ENCODE measurements at regions not wholly inside any gene's neighbourhood (a gene's known extent, or its start where the extent isn't known, plus 50 kb on each side); places are given as distances from the start of the nearest gene placed in this dataset.

DNA sequence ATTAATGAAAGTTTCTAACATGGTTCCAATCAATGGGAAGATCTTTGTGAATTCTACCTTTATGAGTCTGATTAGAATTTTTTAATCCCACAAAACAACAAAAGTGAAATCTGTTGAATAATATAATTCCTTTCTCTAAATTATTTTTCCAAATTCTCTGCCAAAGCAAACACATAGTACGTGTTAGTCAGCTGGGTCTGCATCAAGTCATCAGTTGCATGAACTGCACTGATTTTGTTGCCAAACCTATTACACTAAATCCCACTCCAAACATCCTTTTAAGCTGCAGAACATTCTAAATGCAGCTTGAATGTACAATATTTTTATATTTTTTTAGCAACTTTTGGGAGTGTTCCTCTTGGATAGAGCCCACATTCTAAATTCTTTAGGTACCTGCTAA is 199.0 kb upstream of the HSF2 start:
- peaks cover 0 to 7% (median 3%) of the 10 kb centered on the region in 3 donors for H3K9me3 Mint-ChIP-seq

DNA sequence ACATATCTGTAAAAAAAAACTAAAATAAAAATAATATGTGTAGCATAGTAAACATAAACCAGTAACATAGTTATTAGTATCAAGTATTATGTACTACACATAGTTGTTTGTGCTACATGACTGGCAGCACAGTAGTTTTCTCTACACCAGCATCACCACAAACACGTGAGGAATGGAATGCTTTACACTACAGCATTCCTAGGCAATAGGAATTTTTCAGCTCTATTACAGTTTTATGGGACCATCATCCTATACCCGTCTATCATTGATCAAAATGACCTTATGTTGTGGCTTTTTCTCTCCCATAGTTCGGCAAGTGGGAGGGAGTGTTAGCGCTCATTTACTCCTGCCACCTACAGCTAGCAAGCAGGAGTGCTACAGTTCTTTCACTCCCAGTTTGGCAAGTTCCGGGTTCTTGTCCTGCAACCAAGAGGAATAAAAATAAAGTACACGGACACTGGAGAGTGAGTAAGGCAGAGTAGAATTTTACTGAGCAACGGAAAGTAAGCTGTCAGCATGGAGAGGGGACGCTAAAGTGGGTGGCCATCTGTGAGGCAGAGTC is 196.8 kb upstream of the HSF2 start:
- Mint-ChIP-seq H3K27me3 (no peaks in the 10 kb centered on the region), H3K4me1 (peaks cover 0 to 1% (median 0%) of the 10 kb centered on the region in 3 donors), H3K27ac (peak overlapping the region in 2 of 3 donors; percentile 54 to 63), H3K9me3 (peaks cover 0 to 7% (median 3%) of the 10 kb centered on the region in 3 donors), H3K4me3 (no peak overlapping the region), H3K36me3 (no peaks in the 10 kb centered on the region)

More for the DNA sequence above, 199.0 kb upstream of the HSF2 start:
- no peak overlapping the region for H3K27ac Mint-ChIP-seq
- no peak overlapping the region for H3K4me3 Mint-ChIP-seq
- H3K36me3 Mint-ChIP-seq: no peaks in the 10 kb centered on the region
- H3K27me3 Mint-ChIP-seq: no peaks in the 10 kb centered on the region
- peaks cover 0 to 1% (median 0%) of the 10 kb centered on the region in 3 donors for H3K4me1 Mint-ChIP-seq

DNA sequence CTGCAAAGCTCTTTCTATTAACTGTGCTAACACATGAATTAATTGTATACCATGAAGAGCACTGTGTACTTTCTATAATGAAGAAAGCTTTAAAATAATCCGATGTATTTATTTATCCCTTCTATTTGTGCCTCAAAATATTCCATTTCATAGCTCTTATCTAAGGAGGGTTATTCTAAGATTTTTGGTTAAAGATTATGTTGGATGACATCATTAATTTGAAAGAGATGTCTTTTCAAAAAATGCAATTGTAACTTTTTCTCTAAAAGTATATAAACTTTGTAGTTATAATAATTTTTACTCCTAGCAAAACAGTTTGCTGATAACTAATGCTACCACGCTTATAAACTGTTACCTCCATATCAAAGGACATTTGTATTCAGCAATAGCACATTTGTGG is 192.4 kb upstream of the HSF2 start:
- H3K36me3 Mint-ChIP-seq: no peaks in the 10 kb centered on the region
- H3K27me3 Mint-ChIP-seq: no peaks in the 10 kb centered on the region
- H3K4me1 Mint-ChIP-seq: peaks cover 0 to 1% (median 0%) of the 10 kb centered on the region in 3 donors
- H3K27ac Mint-ChIP-seq: no peak overlapping the region
- no peak overlapping the region for H3K4me3 Mint-ChIP-seq
- H3K9me3 Mint-ChIP-seq: peaks cover 0 to 7% (median 3%) of the 10 kb centered on the region in 3 donors

DNA sequence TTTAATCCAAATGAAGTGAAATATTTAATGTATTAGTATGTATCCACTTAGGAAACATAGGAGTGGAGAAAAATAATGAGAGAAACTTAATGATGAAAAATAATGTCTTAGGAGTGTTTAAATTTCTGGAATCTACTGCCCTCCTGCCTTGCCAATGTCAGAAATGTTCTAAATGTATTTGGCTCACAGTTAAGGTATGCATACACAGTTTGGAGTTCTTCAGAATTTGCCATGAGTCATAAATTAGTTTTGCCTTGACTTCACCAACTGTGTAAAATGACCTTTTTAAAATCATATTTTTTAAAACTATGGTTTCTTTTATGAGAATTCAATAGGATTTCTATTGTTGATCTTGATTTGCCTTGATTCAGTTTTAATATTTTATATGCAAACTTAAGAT is 191.7 kb upstream of the HSF2 start:
- no peak overlapping the region for H3K4me3 Mint-ChIP-seq
- no peaks in the 10 kb centered on the region for H3K36me3 Mint-ChIP-seq
- H3K27ac Mint-ChIP-seq: no peak overlapping the region
- H3K27me3 Mint-ChIP-seq: no peaks in the 10 kb centered on the region
- peaks cover 0 to 7% (median 3%) of the 10 kb centered on the region in 3 donors for H3K9me3 Mint-ChIP-seq
- H3K4me1 Mint-ChIP-seq: peaks cover 0 to 1% (median 0%) of the 10 kb centered on the region in 3 donors

DNA sequence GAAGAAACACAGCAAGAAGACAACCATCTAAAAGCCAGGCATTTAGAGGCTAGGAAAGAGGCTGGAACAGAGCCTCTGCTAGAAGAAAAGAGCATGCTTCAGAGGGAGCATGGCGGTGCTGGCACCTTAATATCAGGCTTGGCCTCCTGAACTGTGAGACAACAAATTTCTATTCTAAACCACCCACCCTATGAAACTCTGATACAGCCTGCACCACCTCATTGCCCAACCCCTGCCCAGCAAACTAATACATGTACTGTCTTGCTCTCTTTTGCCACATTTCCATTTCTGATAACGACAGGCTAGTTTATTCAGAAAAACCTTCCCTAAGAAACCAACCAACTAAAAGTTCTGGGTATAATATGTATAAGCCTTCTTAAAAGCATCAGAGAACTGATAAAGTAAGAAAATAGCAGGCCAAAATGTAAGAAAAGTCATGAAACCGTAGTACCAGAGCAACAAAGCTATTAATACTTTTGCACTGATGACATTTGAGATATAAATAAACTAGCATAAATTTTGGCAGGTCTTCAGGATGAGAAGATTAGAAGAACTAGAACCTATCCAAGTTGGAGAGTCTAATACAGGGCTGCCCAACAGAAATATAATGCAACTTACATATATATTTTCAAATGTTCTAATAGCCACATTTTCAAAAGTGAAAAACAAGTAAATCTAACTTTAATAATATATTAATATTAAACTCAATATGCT is 184.7 kb upstream of the HSF2 start:
- Mint-ChIP-seq H3K9me3 (peaks cover 0 to 2% (median 0%) of the 10 kb centered on the region in 3 donors), H3K4me3 (no peak overlapping the region), H3K27me3 (no peaks in the 10 kb centered on the region), H3K4me1 (no peaks in the 10 kb centered on the region), H3K27ac (no peak overlapping the region), H3K36me3 (no peaks in the 10 kb centered on the region)

DNA sequence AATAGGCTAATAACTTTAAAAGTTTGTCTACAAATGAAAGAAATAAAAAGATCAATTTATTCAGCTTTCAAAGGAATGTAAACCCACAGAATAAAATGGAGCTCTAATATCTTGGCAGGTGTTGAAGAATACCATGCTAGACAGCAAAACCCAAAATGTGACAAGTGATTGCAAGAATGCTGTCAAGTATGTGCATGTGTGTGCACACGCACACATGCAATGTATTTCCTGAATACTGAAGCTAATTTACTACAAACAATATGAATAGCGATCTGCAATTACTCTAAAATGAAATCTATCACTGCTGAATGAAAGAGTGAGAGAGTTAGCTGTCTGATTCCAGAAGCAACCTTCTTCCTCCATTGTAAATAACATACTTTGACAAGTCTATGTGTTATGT is 179.2 kb upstream of the HSF2 start:
- H3K36me3 Mint-ChIP-seq: no peaks in the 10 kb centered on the region
- H3K4me3 Mint-ChIP-seq: no peak overlapping the region
- H3K27ac Mint-ChIP-seq: no peak overlapping the region
- no peaks in the 10 kb centered on the region for H3K4me1 Mint-ChIP-seq
- H3K9me3 Mint-ChIP-seq: peaks cover 0 to 3% (median 0%) of the 10 kb centered on the region in 3 donors
- H3K27me3 Mint-ChIP-seq: no peaks in the 10 kb centered on the region

DNA sequence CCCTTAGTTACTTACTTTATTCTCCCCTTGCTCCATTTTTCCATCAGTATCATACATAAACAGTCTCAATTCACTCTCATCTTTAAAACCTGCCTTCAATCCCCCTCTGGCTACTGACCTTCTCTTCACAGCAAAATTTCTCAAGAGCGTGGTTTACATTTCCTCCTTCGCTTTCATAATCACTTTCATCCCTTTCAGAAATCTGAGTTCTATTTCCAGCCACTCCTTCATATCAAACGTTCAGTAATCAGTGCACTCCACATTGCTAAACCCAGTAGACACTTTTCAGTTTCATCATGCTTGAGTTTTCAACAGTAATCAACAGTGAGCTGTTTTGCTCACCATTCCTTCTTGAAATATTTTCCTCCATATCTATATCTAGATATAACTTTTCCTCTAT is 176.7 kb upstream of the HSF2 start:
- Mint-ChIP-seq H3K27me3 (no peaks in the 10 kb centered on the region), H3K9me3 (peaks cover 0 to 3% (median 0%) of the 10 kb centered on the region in 3 donors), H3K27ac (no peak overlapping the region)

DNA sequence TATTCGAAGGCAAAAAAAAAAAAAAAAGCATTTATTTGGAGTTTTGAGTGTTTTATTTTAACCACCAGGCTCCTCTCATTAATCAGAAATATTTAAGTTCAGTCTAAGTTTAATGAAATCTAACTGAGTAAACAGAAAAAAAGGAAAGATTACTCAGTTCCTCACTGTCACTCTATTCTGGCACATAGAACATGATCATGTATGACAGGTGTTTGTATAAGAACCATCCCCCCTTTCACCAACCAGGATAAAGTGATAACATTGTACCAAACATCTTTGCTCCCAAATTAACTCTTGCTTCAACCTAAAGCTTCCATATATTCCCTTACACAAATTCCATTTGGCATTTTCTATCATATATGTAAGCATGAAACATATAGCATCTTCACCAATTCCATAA is 176.2 kb upstream of the HSF2 start:
- H3K4me3 Mint-ChIP-seq: no peak overlapping the region
- no peak overlapping the region for H3K27ac Mint-ChIP-seq
- H3K27me3 Mint-ChIP-seq: no peaks in the 10 kb centered on the region
- no peaks in the 10 kb centered on the region for H3K36me3 Mint-ChIP-seq
- peaks cover 0 to 3% (median 0%) of the 10 kb centered on the region in 3 donors for H3K9me3 Mint-ChIP-seq
- H3K4me1 Mint-ChIP-seq: no peaks in the 10 kb centered on the region

More for the DNA sequence above, 176.7 kb upstream of the HSF2 start:
- H3K4me1 Mint-ChIP-seq: no peaks in the 10 kb centered on the region
- H3K36me3 Mint-ChIP-seq: no peaks in the 10 kb centered on the region
- no peak overlapping the region for H3K4me3 Mint-ChIP-seq

DNA sequence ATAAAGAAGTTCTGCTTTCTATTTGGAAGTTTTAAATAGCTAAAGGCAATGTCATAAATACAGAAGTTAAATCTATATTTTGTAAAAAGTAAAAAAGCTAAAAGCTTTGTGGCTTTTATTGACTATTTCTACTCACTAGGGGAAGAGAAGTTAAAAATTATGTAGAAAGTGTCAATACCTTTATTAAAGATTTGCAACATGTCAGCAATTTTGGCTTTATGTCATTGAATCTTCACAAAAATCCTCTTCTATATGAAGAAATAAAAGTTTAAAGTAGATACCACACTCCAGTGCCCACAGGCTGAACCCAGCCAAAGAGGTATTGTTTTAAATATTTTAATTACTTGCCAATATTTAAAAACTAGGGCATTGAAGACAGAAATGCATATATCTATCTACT is 160.6 kb upstream of the HSF2 start:
- no peaks in the 10 kb centered on the region for H3K4me1 Mint-ChIP-seq
- H3K27ac Mint-ChIP-seq: no peak overlapping the region
- peaks cover 2% of the 10 kb centered on the region for H3K36me3 Mint-ChIP-seq
- H3K27me3 Mint-ChIP-seq: no peaks in the 10 kb centered on the region
- H3K4me3 Mint-ChIP-seq: no peak overlapping the region
- H3K9me3 Mint-ChIP-seq: peaks cover 0 to 10% (median 7%) of the 10 kb centered on the region in 3 donors

DNA sequence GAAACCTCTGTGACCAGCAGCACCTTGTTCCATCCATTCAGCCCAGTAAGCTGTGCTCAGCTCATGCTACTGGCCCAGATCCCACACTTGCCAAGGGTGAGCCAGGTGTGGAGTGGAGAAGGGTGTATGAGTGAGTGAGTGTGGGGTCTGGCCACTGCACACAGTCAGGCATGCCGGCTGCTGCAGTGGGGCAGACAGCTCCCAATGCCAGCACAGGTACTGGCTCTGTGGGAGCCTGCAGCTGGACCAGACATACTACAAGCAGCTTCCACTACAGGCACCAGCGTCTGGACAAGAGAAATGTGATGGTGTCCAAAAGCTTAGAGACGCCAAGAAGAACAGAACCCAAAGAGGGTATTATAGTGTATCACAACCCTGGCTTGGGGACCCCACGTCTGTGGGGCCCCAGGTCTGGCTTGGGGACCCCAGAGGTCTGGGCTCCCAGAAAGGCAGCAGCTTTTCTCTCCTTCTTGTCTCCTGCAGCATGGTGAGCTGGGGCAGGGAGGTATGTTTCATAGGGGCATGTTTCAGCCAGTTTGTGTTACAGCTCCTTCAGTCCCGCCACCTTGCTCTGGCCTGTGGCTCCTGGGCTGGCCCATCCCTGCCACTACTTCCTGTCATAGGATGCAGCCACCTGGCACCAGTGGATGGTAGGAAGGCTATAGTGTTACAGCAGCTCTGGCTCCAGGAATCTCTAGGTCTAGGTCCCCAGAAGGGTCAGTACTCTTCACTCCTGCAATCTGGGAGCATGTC is 152.4 kb upstream of the HSF2 start:
- Mint-ChIP-seq H3K4me1 (no peaks in the 10 kb centered on the region), H3K4me3 (no peak overlapping the region), H3K27ac (no peak overlapping the region), H3K9me3 (peaks cover 2 to 19% (median 5%) of the 10 kb centered on the region in 3 donors), H3K36me3 (peaks cover 2% of the 10 kb centered on the region), H3K27me3 (no peaks in the 10 kb centered on the region)

DNA sequence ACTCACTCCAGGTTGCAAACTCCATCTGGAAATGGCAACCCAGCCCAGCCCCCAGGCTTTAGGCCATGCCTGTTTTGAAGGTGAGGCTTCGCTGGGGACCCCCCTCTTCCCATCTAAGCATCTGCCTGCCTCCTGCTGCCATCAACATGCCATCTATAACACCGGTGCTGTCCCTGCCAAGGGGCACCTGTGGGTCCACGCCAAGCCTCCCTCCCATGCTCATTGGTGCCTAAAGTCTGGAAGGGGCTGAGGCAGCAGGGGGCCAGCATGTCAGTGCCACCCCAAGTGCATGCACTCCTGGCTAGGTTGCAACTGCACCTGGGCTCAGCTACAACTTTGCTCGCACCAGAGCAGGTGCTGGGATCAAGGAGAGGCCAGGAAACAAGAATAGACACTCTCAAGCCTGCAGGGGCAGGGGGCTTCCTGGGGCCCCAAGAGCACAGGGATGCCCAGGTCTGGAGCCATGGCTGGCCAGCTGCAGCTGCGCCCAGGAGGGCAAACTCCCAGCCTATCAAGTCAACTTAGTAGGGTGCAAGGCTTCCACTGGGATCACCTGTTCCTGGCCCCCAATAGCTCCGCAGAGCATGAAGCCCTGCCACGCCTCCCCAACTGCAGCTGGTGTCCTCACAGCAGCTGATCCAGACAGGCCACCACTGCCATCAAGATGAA is 151.3 kb upstream of the HSF2 start:
- H3K4me1 Mint-ChIP-seq: no peaks in the 10 kb centered on the region
- H3K36me3 Mint-ChIP-seq: peaks cover 3% of the 10 kb centered on the region
- H3K27me3 Mint-ChIP-seq: no peaks in the 10 kb centered on the region
- H3K9me3 Mint-ChIP-seq: peaks cover 2 to 17% (median 5%) of the 10 kb centered on the region in 3 donors
- H3K27ac Mint-ChIP-seq: no peak overlapping the region
- H3K4me3 Mint-ChIP-seq: no peak overlapping the region

DNA sequence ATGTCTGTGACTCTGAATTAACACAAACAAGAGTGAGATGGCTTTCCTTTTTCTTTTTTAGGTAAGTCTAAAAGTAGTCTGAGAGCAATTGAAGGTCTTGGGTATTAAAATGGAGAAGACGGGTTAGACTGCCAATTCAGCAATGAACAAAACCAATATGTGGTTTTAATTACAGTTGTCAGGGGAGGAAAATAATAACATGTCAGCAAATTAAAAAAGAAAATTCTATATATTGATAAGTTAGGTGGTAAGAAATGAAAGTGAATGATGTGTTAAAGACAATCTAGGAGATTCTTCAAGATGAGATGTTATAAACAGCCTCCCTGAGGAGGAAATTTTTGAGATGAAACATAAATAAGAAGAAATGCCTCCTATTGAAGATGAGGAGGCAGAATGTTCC is 150.6 kb upstream of the HSF2 start:
- Mint-ChIP-seq H3K4me3 (no peak overlapping the region), H3K4me1 (no peaks in the 10 kb centered on the region), H3K9me3 (peaks cover under 1 to 9% (median 3%) of the 10 kb centered on the region in 3 donors), H3K27me3 (no peaks in the 10 kb centered on the region), H3K36me3 (peaks cover 1% of the 10 kb centered on the region), H3K27ac (no peak overlapping the region)

DNA sequence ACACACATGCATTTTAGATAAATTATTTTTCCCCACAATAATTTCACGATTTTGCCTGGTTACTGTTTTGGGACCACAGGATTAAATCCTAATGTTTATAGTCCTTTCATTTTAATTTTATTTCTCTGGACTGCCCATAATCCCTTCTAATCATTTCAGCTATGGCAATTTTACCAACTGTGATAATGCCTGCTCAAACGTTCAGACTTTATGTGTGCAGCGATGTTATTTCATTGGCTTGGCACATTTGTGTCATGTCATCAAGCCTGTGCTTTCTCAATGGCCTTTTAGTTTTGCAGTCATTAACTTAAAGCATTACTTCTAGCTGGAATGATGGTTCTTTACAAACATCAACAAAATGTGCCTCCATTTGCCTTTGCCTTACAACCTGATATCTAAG is 140.6 kb upstream of the HSF2 start:
- Mint-ChIP-seq H3K4me1 (no peaks in the 10 kb centered on the region), H3K27ac (no peak overlapping the region), H3K36me3 (no peaks in the 10 kb centered on the region), H3K27me3 (no peaks in the 10 kb centered on the region), H3K9me3 (peaks cover 0 to 4% (median 2%) of the 10 kb centered on the region in 3 donors), H3K4me3 (no peak overlapping the region)

DNA sequence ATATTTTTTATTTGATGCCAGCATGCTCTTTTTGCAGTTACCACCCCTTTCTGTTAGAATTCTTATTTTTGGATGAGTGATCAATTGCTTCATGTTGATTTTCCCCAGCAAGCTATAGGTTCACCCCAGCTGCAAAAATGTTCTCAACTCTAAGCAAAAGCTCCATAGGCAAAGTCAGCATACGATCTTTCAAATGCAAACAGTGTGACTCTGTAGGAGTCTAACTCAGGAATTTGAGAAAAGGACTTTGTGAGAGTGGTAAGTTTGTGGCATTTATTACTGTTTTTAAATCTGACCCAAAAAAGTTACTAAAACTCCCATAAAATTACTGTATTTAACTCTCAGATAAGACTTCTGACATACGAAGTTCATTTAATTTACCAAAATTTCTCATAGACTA is 134.9 kb upstream of the HSF2 start:
- Mint-ChIP-seq H3K9me3 (peaks cover 3 to 20% (median 4%) of the 10 kb centered on the region in 3 donors), H3K27ac (no peak overlapping the region), H3K36me3 (no peaks in the 10 kb centered on the region), H3K27me3 (no peaks in the 10 kb centered on the region), H3K4me3 (no peak overlapping the region), H3K4me1 (no peaks in the 10 kb centered on the region)

DNA sequence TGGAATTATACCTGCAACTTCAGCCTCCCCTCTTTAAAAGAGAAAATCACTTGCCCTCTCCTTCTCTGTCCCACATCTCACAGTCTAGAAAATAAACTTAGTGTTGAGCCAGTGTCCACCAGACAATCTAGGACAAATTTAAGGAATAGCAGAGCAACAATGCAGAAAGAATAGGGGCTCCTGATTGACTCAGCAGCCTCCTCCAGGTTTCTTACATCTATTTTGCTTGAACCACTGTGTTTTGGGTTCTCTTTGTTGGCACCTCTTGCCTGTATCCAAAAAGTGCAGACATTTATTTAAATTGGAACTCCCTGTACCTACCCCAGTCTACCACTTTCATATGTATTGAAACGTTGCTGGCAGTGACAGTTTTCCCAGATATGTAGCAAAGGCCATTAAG is 133.7 kb upstream of the HSF2 start:
- Mint-ChIP-seq H3K27ac (no peak overlapping the region), H3K27me3 (no peaks in the 10 kb centered on the region)

More for the DNA sequence above, 133.7 kb upstream of the HSF2 start:
- no peaks in the 10 kb centered on the region for H3K36me3 Mint-ChIP-seq
- no peak overlapping the region for H3K4me3 Mint-ChIP-seq
- peaks cover 3 to 20% (median 4%) of the 10 kb centered on the region in 3 donors for H3K9me3 Mint-ChIP-seq
- H3K4me1 Mint-ChIP-seq: no peaks in the 10 kb centered on the region
